Effector CD4-positive, alpha-beta T cell (primary cell): ENCODE measurements at regions not wholly inside any gene's neighbourhood (a gene's known extent, or its start where the extent isn't known, plus 50 kb on each side); places are given as distances from the start of the nearest gene placed in this dataset.

Source experiments
- DNase-seq: peaks from one replicate; pipeline ENCODE4 v3.0.0-alpha.2; 2020

GRCh38 chr9:134228649-134229048 lies 64.3 kb upstream of the RNU6ATAC start:
- DNase-seq = no peak

- no peak for DNase-seq
Measured at GRCh38 chr9:134229466-134230091, 65.2 kb upstream of the RNU6ATAC start.

- DNase-seq = no peak
Measured at GRCh38 chr9:134230092-134230941, 66.0 kb upstream of the RNU6ATAC start.

GRCh38 chr9:134230942-134231325 lies 66.6 kb upstream of the RNU6ATAC start:
- no peak for DNase-seq

- no peak for DNase-seq
Measured at GRCh38 chr9:134231330-134231745, 67.0 kb upstream of the RNU6ATAC start.

- no peak for DNase-seq
Measured at GRCh38 chr9:134231767-134232166, 67.4 kb upstream of the RNU6ATAC start.

GRCh38 chr9:134233022-134233421 lies 68.7 kb upstream of the RNU6ATAC start:
- DNase-seq = no peak

GRCh38 chr9:134234001-134234660 lies 69.8 kb upstream of the RNU6ATAC start:
- no peak for DNase-seq

GRCh38 chr9:134234687-134235359 lies 70.5 kb upstream of the RNU6ATAC start:
- no peak for DNase-seq

GRCh38 chr9:134235366-134235765 lies 71.0 kb upstream of the RNU6ATAC start:
- DNase-seq = no peak

- no peak for DNase-seq
Measured at GRCh38 chr9:134236001-134236421, 71.6 kb upstream of the RNU6ATAC start.

- no peak for DNase-seq
Measured at GRCh38 chr9:134236935-134237629, 72.7 kb upstream of the RNU6ATAC start.

- DNase-seq = no peak
Measured at GRCh38 chr9:134237630-134238265, 73.4 kb upstream of the RNU6ATAC start.

- no peak for DNase-seq
Measured at GRCh38 chr9:134239130-134239903, 75.0 kb upstream of the RNU6ATAC start.

- no peak for DNase-seq
Measured at GRCh38 chr9:134239939-134240338, 75.6 kb upstream of the RNU6ATAC start.

- DNase-seq = no peak
Measured at GRCh38 chr9:134240361-134240760, 76.0 kb upstream of the RNU6ATAC start.

GRCh38 chr9:134242706-134243105 lies 78.3 kb upstream of the RNU6ATAC start:
- no peak for DNase-seq

- peak; percentile 10 for DNase-seq
Measured at GRCh38 chr9:134243778-134244467, 79.6 kb upstream of the RNU6ATAC start.

- no peak for DNase-seq
Measured at GRCh38 chr9:134245179-134245578, 80.8 kb upstream of the RNU6ATAC start.

GRCh38 chr9:134247918-134248631 lies 78.2 kb upstream of the RXRA start:
- no peak for DNase-seq
